H1 (cell line): ENCODE measurements at regions not wholly inside any gene's neighbourhood (a gene's known extent, or its start where the extent isn't known, plus 50 kb on each side); places are given as distances from the start of the nearest gene placed in this dataset.

Source experiments
- CTCF ChIA-PET: fragments of 300-600 bp; sonication (Branson Sonifier 250); formaldehyde crosslinking; loops from one replicate; lab custom pipeline; 2021; ENCODE audit not compliant: partially characterized antibody; lab: Charles Lee
- POLR2A ChIA-PET: fragments of 300-600 bp; sonication (Branson Sonifier 250); formaldehyde crosslinking; loops from one replicate; lab custom pipeline; 2021; ENCODE audit warnings: inconsistent platforms; ENCODE audit not compliant: partially characterized antibody; lab: Charles Lee
- DNase-seq, 2 experiments: peaks; one replicate each; pipeline versions ENCODE4 v3.0.0 to v3.0.0-alpha.2; 2010 to 2022; ENCODE audit warnings: low spot score in 2 of 2, low read depth in 1 of 2, mixed read lengths in 1 of 2
- FAIRE-seq: peaks from 2 replicates; lab custom pipeline; 2011; peaks lifted over from hg19 to GRCh38; lab: Jason Lieb, UNC
- H2AFZ ChIP-seq: 2 replicates; pipeline ENCODE4 v1.8.1; 2012; ENCODE audit warnings: low read length, inconsistent platforms
- H2AK5ac ChIP-seq: 2 replicates; pipeline ENCODE4 v1.6.1; 2013; ENCODE audit warnings: low read depth, low read length
- H2BK120ac ChIP-seq: replicated peaks from 2 replicates; pipeline ENCODE3; 2013; ENCODE audit warnings: low read depth, low read length, inconsistent platforms
- H2BK12ac ChIP-seq: 2 replicates; pipeline ENCODE4 v1.6.1; 2013; ENCODE audit warnings: low read depth, low read length
- H2BK15ac ChIP-seq: 2 replicates; pipeline ENCODE4 v1.6.1; 2013; ENCODE audit warnings: low read length
- H2BK20ac ChIP-seq: 2 replicates; pipeline ENCODE4 v1.6.1; 2013; ENCODE audit warnings: low read length
- H2BK5ac ChIP-seq: 2 replicates; pipeline ENCODE4 v1.6.1; 2013; ENCODE audit warnings: low read depth, low read length
- H3K14ac ChIP-seq: 2 replicates; pipeline ENCODE4 v1.6.1; 2013; ENCODE audit warnings: inconsistent platforms; ENCODE audit not compliant: insufficient read length
- H3K18ac ChIP-seq: 2 replicates; pipeline ENCODE4 v1.6.1; 2013; ENCODE audit warnings: low read length; ENCODE audit errors: extremely low read depth
- H3K23ac ChIP-seq: 2 replicates; pipeline ENCODE4 v1.6.1; 2013; ENCODE audit warnings: inconsistent platforms; ENCODE audit not compliant: insufficient read length
- H3K23me2 ChIP-seq: 2 replicates; pipeline ENCODE4 v1.6.1; 2013; ENCODE audit warnings: low read depth, low read length
- H3K27ac ChIP-seq: 2 replicates; pipeline ENCODE4 v1.6.1; 2011; ENCODE audit warnings: low read depth, low read length, inconsistent platforms
- H3K27me3 ChIP-seq, 4 experiments: replicated peaks in 1 of 4; 1 replicate in 1 of 4; 2 replicates in 3 of 4; pipeline versions ENCODE4 v1.6.1 to v1.8.1; 2011 to 2013; ENCODE audit warnings: low read length in 3 of 4, mild to moderate bottlenecking in 3 of 4, inconsistent platforms in 2 of 4, mixed read lengths in 2 of 4, moderate library complexity in 1 of 4; ENCODE audit not compliant: control insufficient read depth in 3 of 4, insufficient read depth in 3 of 4; ENCODE audit errors: extremely low read depth in 1 of 4
- H3K36me3 ChIP-seq, 4 experiments: 2 replicates each; pipeline versions ENCODE4 v1.6.1 to v1.8.1; 2011 to 2013; ENCODE audit warnings: mild to moderate bottlenecking in 4 of 4, low read length in 3 of 4, moderate library complexity in 2 of 4, control low read depth in 1 of 4, inconsistent platforms in 1 of 4; ENCODE audit not compliant: insufficient read depth in 4 of 4, control insufficient read depth in 2 of 4
- H3K4ac ChIP-seq: replicated peaks from 2 replicates; pipeline ENCODE3; 2013; ENCODE audit warnings: low read length, low read depth, mixed read lengths, inconsistent platforms; ENCODE audit not compliant: insufficient read length
- H3K4me1 ChIP-seq, 4 experiments: replicated peaks in 1 of 4; 1 replicate in 1 of 4; 2 replicates in 3 of 4; pipeline versions ENCODE4 v1.6.1 to v1.8.1; 2011 to 2013; ENCODE audit warnings: low read length in 3 of 4, inconsistent platforms in 2 of 4, mixed read lengths in 1 of 4; ENCODE audit not compliant: insufficient read depth in 4 of 4, control insufficient read depth in 3 of 4
- H3K4me2 ChIP-seq, 2 experiments: 2 replicates each; pipeline versions ENCODE4 v1.6.1 to v1.8.1; 2011 to 2013; ENCODE audit warnings: low read depth in 2 of 2, low read length in 2 of 2, control low read depth in 1 of 2, inconsistent platforms in 1 of 2, mild to moderate bottlenecking in 1 of 2; ENCODE audit not compliant: insufficient read depth in 1 of 2
- H3K4me3 ChIP-seq, 4 experiments: fragments of 200-600, 300-600 bp in 1 of 4; sonication (generic), shearing (Covaris generic), sonication (Bioruptor Twin) in 1 of 4; 2 replicates each; pipeline versions ENCODE4 v1.5.1 to v1.8.1; 2011 to 2016; ENCODE audit warnings: low read length in 4 of 4, low read depth in 3 of 4, control low read depth in 2 of 4, inconsistent platforms in 2 of 4, mild to moderate bottlenecking in 2 of 4, mixed read lengths in 1 of 4, moderate library complexity in 1 of 4; ENCODE audit not compliant: insufficient read depth in 2 of 4; ENCODE audit errors: extremely low read depth in 1 of 4
- H3K56ac ChIP-seq: replicated peaks from 2 replicates; pipeline ENCODE3; 2013; ENCODE audit warnings: low read depth, mild to moderate bottlenecking, mixed read lengths, low read length, inconsistent platforms; ENCODE audit not compliant: insufficient read length
- H3K79me1 ChIP-seq: 2 replicates; pipeline ENCODE4 v1.6.1; 2013; ENCODE audit warnings: low read depth, low read length, control low read depth
- H3K79me2 ChIP-seq, 2 experiments: 2 replicates each; pipeline versions ENCODE4 v1.6.1 to v1.8.1; 2012 to 2013; ENCODE audit warnings: low read length in 2 of 2, mild to moderate bottlenecking in 2 of 2, inconsistent platforms in 1 of 2; ENCODE audit not compliant: insufficient read depth in 2 of 2, control insufficient read depth in 1 of 2
- H3K9ac ChIP-seq, 4 experiments: replicated peaks in 1 of 4; 1 replicate in 1 of 4; 2 replicates in 3 of 4; pipeline versions ENCODE4 v1.6.1 to v1.8.1; 2011 to 2013; ENCODE audit warnings: low read depth in 3 of 4, low read length in 3 of 4, control low read depth in 2 of 4, mild to moderate bottlenecking in 2 of 4, moderate library complexity in 2 of 4, inconsistent platforms in 1 of 4; ENCODE audit errors: extremely low read depth in 1 of 4
- H3K9me3 ChIP-seq, 2 experiments: 2 replicates each; pipeline versions ENCODE4 v1.6.1 to v1.8.1; 2012 to 2013; ENCODE audit warnings: mild to moderate bottlenecking in 2 of 2, moderate library complexity in 2 of 2, control low read depth in 1 of 2, inconsistent platforms in 1 of 2, low read depth in 1 of 2, low read length in 1 of 2, mixed read lengths in 1 of 2; ENCODE audit not compliant: insufficient read depth in 2 of 2
- H4K20me1 ChIP-seq, 2 experiments: replicated peaks in 1 of 2; 2 replicates each; pipeline versions ENCODE3 to v1.8.1; 2011 to 2013; ENCODE audit warnings: inconsistent platforms in 2 of 2, low read length in 2 of 2, mild to moderate bottlenecking in 1 of 2; ENCODE audit not compliant: insufficient read depth in 2 of 2, control insufficient read depth in 1 of 2
- H4K5ac ChIP-seq: 2 replicates; pipeline ENCODE4 v1.6.1; 2013; ENCODE audit warnings: low read length, low read depth, mixed read lengths, inconsistent platforms; ENCODE audit not compliant: insufficient read length
- H4K8ac ChIP-seq: 2 replicates; pipeline ENCODE4 v1.8.0; 2013; ENCODE audit warnings: mild to moderate bottlenecking, moderate library complexity, low read length, inconsistent platforms; ENCODE audit not compliant: insufficient read depth; ENCODE audit errors: extremely low read depth
- H4K91ac ChIP-seq: replicated peaks from 2 replicates; pipeline ENCODE3; 2013; ENCODE audit warnings: low read length, mixed read lengths, inconsistent platforms; ENCODE audit not compliant: insufficient read length
- CBX5 ChIP-seq: fragments of 300-800, 300-1000 bp; sonication (generic); IDR thresholded peaks from 2 replicates; pipeline ENCODE4 v1.7.1; 2016; ENCODE audit warnings: antibody characterized with exemption, low read length, low read depth
- CHD2 ChIP-seq: IDR thresholded peaks from 2 replicates; pipeline ENCODE4 v1.6.1; 2012; ENCODE audit warnings: low read length, improper control_type of control experiment
- FOSL1 ChIP-seq: IDR thresholded peaks from 2 replicates; pipeline ENCODE4 v1.6.1; 2011; ENCODE audit warnings: mild to moderate bottlenecking, low read depth, low read length, moderate library complexity; ENCODE audit not compliant: insufficient read depth
- MAFK ChIP-seq: IDR thresholded peaks from 2 replicates; pipeline ENCODE4 v1.6.1; 2012; ENCODE audit warnings: low read depth, mild to moderate bottlenecking, improper control_type of control experiment, low read length
- WGBS, 2 experiments: shearing (Covaris generic) in 1 of 2; methylation state at CpG; one replicate each; pipeline versions ENCODE4 v1.1.6 to v1.1.7; 2013 to 2015; ENCODE audit warnings: low lambda C conversion rate in 2 of 2, mixed read lengths in 2 of 2, inconsistent platforms in 1 of 2, low coverage in 1 of 2, missing lambda C conversion rate in 1 of 2; ENCODE audit not compliant: insufficient replicate concordance in 2 of 2, insufficient coverage in 1 of 2, insufficient read length in 1 of 2; ENCODE audit errors: extremely low coverage in 1 of 2, missing lambda C conversion rate in 1 of 2; 5-methylcytosine and 5-hydroxymethylcytosine counted together
- TF ChIP-seq, protein P1 (sequence below): IDR thresholded peaks from 2 replicates; pipeline ENCODE4 v1.6.1; 2011; ENCODE audit warnings: low read depth, mild to moderate bottlenecking, low read length; ENCODE audit not compliant: insufficient read depth
- TF ChIP-seq, protein P2 (sequence below): IDR thresholded peaks from 2 replicates; pipeline ENCODE4 v1.6.1; 2012; ENCODE audit warnings: low read length, inconsistent platforms

DNA sequence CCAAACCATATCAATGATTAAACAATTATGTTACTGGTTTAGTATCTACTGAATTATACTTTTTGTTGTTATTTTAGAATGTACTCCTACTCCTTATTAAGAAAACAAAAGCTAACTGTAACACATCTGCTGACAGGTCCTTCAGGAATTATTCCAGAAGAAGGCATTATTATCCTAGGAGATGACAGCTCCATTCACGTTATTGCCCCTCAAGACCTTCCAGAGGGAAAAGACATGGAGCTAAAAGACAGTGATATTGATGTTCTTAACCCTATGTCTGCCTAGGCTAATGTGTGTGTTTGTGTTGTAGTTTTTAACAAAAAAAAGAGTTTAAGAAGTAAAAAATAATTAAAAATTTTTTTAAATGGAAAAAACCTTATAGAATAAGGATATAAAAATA, 206.8 kb upstream of the KLHL4 start:
- Histone ChIP-seq H2BK12ac (no peak overlapping the region), H4K5ac (no peak overlapping the region)

More for the DNA sequence above, 206.8 kb upstream of the KLHL4 start:
- H3K27me3 ChIP-seq = no peaks in the 10 kb centered on the region
- H3K4me3 ChIP-seq = no peak overlapping the region
- no peak overlapping the region for H3K18ac ChIP-seq
- H2BK5ac ChIP-seq = no peak overlapping the region
- H3K27ac ChIP-seq = no peak overlapping the region
- H3K9me3 ChIP-seq = peaks cover 0 to 6% of the 10 kb centered on the region in 2 experiments; a peak in 3 of 4 replicates
- no peak overlapping the region for H3K56ac ChIP-seq
- no peak overlapping the region for H4K91ac ChIP-seq
- no peaks in the 10 kb centered on the region for H3K79me1 ChIP-seq
- H4K8ac ChIP-seq = no peak overlapping the region
- H2AFZ ChIP-seq = no peak overlapping the region
- no peak overlapping the region for H3K4me2 ChIP-seq
- no peak overlapping the region for H2BK15ac ChIP-seq
- FAIRE-seq (no peak), DNase-seq (no peak)
- no peak overlapping the region for H3K9ac ChIP-seq
- H3K79me2 ChIP-seq = no peaks in the 10 kb centered on the region
- no peaks in the 10 kb centered on the region for H3K4me1 ChIP-seq
- no peaks in the 10 kb centered on the region for H3K23me2 ChIP-seq
- no peaks in the 10 kb centered on the region for H4K20me1 ChIP-seq
- H3K36me3 ChIP-seq = no peaks in the 10 kb centered on the region
- no peak overlapping the region for H2BK120ac ChIP-seq
- POLR2A ChIA-PET = no interaction called here
- H2AK5ac ChIP-seq = no peak overlapping the region
- H2BK20ac ChIP-seq = no peak overlapping the region
- TF ChIP-seq MAFK (no peak), CBX5 (no peak), CHD2 (no peak), FOSL1 (no peak)
- TF ChIP-seq, protein P1, sequence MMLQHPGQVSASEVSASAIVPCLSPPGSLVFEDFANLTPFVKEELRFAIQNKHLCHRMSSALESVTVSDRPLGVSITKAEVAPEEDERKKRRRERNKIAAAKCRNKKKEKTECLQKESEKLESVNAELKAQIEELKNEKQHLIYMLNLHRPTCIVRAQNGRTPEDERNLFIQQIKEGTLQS = no peak
- TF ChIP-seq, protein P2, sequence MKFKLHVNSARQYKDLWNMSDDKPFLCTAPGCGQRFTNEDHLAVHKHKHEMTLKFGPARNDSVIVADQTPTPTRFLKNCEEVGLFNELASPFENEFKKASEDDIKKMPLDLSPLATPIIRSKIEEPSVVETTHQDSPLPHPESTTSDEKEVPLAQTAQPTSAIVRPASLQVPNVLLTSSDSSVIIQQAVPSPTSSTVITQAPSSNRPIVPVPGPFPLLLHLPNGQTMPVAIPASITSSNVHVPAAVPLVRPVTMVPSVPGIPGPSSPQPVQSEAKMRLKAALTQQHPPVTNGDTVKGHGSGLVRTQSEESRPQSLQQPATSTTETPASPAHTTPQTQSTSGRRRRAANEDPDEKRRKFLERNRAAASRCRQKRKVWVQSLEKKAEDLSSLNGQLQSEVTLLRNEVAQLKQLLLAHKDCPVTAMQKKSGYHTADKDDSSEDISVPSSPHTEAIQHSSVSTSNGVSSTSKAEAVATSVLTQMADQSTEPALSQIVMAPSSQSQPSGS = no peak
- CTCF ChIA-PET = no interaction called here
- 90% methylated on average over 1 of the region's 1 CpG; no CpG with 5 or more reads in 1 of the 2 experiments for WGBS, 2 experiments
- H3K14ac ChIP-seq = no peak overlapping the region
- no peak overlapping the region for H3K23ac ChIP-seq
- no peak overlapping the region for H3K4ac ChIP-seq
